ENCODE measurements at regions not wholly inside any gene's neighbourhood (a gene's known extent, or its start where the extent isn't known, plus 50 kb on each side); places are given as distances from the start of the nearest gene placed in this dataset.
"Not testable (repeated sequence)": the region's sequence is repeated elsewhere in the genome, so short reads cannot be mapped to it uniquely, and the experiment has no call there.

- DNase-seq (ENCODE audit: low read depth, low spot score), result no peak
These were observed 92.6 kb upstream of the PODXL start for GRCh38 chr7:131649003-131649541.

- DNase-seq (ENCODE audit: low read depth, low spot score), result no peak
These were observed 92.1 kb upstream of the PODXL start for GRCh38 chr7:131648491-131648890.

- no peak for DNase-seq (ENCODE audit: low read depth, low spot score)
These were observed 89.8 kb upstream of the PODXL start for GRCh38 chr7:131646203-131646602.

DNA sequence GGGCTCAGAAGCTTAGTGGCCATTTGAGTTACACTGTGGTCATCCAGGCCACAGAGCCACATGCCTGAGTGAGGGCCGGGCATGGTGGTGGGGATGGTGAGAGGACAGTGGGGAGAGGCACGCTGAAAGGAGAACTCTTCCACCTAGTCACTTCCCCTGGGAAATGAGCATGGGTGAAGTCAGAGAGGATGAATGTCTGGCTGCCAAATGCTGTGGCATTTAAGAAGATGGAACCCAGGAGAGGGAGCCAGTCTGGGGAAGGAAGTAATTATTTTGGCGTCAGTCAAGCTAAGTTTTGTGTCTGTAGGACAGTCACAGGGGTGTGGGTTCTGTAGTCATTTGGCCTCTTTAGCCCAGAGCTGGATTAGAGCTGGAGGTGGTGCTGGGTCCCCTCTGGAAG is 86.0 kb upstream of the PODXL start:
- DNase-seq (ENCODE audit: low read depth, low spot score), result no peak

DNA sequence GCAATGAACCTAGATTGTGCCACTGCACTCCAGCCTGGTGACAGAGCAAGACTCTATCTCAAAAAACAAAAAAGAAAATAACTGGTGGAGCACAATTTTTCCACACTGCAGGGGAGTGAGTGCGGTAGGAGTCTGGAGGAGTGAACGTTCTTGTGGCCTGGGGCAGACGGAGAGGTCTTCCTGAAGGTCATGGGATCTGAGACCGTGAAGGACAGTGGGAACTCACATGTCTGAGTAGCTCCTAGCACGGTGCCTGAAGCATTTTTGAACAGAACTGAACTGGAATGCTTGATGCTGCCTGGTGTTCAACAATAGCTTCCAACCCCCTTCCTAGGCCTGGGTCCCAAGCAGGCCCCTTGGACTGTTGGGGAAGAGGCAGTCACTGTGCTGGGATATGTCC is 84.3 kb upstream of the PODXL start:
- no peak for DNase-seq (ENCODE audit: low read depth, low spot score)

- no peak for DNase-seq (ENCODE audit: low read depth, low spot score)
These were observed 82.4 kb upstream of the PODXL start for GRCh38 chr7:131638641-131639430.

GRCh38 chr7:131637859-131638258 is 81.4 kb upstream of the PODXL start:
- no peak for DNase-seq (ENCODE audit: low read depth, low spot score)

GRCh38 chr7:131636092-131636491 is 79.7 kb upstream of the PODXL start:
- DNase-seq (ENCODE audit: low read depth, low spot score), result no peak

GRCh38 chr7:131634197-131634596 is 77.8 kb upstream of the PODXL start:
- not testable (repeated sequence) for DNase-seq (ENCODE audit: low read depth, low spot score)

DNA sequence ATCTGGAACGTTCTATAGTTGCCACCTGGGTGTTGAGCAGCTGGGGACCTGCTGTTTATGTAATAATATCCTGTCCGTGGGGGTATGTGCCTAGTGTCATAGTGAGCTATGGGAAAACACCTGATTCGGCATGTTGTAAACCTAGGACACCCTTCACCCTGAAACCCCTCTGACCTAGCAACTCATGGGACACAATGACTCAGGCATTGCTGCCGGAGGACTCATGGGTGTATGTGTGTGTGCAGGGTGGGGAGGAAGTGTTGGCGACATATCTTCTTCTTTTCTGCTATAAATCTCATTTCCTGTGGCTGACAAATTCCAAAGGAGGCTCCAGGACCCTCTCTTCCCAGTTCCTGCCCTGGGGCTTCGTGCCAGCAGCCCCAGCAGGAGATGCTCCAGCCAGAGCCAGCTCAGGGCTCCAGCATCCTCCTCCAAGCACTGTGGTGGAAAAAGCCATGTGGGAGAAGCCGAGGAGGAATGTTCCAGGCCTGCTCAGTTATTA is 77.0 kb upstream of the PODXL start:
- no peak for DNase-seq (ENCODE audit: low read depth, low spot score)

GRCh38 chr7:131630427-131630826 is 74.0 kb upstream of the PODXL start:
- no peak for DNase-seq (ENCODE audit: low read depth, low spot score)

DNA sequence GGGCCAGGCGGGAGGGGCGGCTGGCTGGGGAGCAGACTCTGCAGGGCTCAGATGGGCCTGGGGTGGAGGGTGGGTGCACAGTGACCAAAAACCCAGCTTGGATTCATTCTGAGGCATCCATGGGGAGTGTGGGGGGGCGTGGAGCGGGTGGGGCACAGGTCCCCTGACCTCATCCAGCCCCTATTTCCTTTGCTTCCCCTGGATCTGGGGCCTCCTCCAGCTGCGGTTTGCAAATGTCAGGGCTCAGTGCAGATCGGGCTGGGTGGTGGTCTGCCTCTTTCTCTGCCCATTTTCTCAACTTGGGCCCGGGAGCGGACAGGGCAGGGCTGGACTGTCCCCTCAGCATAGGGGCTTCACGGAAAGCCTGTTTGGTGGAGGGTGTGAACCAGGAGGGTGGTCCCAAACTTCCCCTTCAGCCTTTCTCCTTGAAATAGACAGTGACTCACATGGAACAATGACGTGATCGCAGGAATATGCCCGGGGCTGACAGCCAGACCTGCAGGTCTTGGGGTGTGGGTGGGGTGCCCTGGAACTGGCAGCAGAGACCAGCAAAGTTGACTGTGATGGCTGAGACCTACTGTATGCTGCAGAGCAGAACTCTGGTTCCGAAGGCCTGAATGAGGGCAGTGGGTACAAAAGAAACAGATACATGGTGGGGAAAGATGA is 72.9 kb upstream of the PODXL start:
- DNase-seq (ENCODE audit: low read depth, low spot score), result no peak

DNA sequence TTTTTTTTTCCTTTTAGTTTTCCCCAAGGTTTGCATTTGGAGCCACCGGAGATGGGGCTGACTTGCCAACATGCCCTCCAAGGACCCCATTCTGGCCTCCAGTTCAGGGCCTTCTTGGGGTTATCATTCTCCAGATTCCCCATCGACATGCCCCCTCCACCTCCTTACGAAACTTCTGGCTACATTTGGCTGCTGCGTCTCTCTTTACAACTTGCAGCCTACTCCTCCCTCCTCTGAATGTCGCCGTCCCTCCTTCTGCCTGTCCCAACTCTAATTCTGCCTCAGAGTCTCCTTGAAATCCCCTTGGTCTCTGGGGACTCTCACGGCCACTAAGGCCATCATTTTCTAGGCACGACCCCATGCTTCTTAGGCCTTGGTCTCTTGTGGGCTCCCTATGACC is 72.2 kb upstream of the PODXL start:
- no peak for DNase-seq (ENCODE audit: low read depth, low spot score)

DNA sequence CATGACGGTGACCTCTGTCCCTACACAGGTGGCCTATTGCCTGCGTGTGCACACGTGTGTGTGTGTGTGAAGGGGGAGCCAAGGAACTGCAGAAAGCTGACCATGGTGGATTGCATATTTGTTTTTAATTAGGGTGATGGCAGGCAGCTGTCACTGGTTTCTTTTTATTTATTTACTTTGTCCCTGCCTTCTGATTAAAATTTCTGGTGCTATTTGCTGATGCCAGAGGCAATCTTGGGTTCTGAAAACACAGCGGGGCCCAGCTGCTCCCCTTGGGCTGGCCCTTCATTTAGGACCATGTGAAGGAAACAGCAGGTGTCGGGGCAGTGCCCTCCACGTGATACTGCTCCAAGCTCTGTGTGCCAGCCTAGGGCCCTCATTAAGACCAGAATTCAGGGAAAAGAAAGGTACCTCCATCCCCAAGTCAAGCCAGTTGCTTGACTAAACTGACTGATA is 71.3 kb upstream of the PODXL start:
- no peak for DNase-seq (ENCODE audit: low read depth, low spot score)

GRCh38 chr7:131626643-131627042 is 70.2 kb upstream of the PODXL start:
- DNase-seq (ENCODE audit: low read depth, low spot score), result no peak

GRCh38 chr7:131625817-131626372 is 69.5 kb upstream of the PODXL start:
- peak; percentile 33 for DNase-seq (ENCODE audit: low read depth, low spot score)

DNA sequence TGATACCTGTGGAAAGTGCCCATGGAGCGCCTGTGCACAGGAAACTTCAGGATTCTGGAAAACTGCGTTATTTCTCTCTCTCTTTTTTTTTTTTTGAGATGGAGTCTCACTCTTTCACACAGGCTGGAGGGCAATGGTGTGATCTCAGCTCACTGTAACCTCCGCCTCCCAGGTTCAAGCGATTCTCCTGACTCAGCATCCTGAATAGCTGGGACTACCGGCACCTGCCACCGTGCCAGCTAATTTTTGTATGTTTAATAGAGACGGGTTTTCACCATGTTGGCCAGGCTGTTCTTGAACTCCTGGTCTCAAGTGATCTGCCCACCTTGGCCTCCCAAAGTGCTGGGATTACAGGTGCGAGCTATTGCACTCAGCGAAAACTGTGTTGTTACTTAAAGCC is 68.9 kb upstream of the PODXL start:
- DNase-seq (ENCODE audit: low read depth, low spot score), result not testable (repeated sequence)

- DNase-seq (ENCODE audit: low read depth, low spot score), result no peak
These were observed 68.1 kb upstream of the PODXL start for GRCh38 chr7:131624536-131624935.

DNA sequence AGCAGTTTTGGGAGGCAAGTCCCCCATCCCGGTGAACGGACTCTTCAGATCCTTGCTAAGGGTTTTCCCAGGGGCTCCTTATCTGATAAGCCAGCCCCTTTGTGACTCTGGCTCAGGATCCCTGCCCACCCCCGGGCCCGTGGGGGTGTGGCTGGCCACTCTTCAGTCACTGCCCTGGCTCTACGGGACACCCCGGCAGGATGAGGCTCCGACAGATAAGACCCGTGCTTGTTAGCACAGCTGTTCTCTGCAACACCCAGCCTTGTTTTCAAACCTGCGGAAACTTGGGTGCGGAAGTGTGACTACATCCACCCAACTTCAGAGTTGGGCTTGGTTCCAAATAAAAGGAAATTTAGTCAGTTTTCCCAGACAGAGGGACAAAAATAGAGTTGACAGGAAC is 66.7 kb upstream of the PODXL start:
- peak; percentile 88 for DNase-seq (ENCODE audit: low read depth, low spot score)

GRCh38 chr7:131621652-131622051 is 65.2 kb upstream of the PODXL start:
- DNase-seq (ENCODE audit: low read depth, low spot score), result no peak

DNA sequence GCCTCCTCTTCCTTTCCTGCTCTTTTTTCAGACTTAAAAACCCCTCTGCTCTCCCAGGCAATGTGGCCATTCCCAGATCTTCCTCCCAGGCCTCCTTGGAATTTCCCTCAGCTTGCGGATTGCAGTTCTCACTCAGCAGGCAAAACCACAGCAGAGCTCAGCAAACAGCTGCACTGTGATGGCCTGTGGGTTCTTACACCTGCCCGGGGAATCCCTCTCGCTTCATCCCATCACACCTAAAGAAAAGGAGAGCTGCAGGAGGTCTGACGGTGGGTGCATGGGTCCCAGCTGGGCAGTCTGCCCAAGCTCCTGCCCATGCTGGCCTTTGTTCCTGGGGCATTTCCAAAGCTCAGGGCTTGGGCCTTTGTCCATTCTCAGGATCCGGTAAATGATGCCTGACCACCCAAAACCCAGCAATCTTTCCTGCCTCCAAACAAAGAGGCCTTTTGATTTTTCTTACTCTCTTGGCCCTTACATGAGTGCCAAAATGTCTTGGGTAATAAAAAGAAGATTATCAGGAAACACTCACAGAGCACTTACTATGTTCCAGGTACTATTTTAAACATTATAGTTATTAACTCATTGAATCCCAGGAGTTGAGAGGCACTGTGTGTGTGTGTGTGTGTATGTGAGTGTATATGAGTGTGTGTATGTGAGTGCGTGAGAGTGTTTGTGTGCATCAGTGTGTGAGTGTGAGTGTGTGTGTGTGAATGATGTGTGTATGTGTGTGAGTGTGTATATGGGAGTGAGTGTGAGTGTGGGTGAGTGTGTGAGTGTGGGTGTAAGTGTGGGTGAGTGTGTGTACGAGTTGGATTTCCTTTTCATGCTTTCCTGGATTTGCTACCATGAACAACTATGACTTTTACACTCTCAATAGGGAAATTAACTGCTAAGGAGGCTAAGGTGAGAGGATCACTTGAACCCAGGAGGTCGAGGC is 64.5 kb upstream of the PODXL start:
- no peak for DNase-seq (ENCODE audit: low read depth, low spot score)

Measured in pulmonary artery endothelial cell (primary cell).